Spinal cord (tissue), 9 donors: ENCODE measurements at regions not wholly inside any gene's neighbourhood (a gene's known extent, or its start where the extent isn't known, plus 50 kb on each side); places are given as distances from the start of the nearest gene placed in this dataset.

Experiments
- DNase-seq, 6 donors: peaks; one replicate each; pipeline versions ENCODE4 v3.0.0 to v3.0.0-alpha.2; 2013 to 2015; ENCODE audit warnings: low spot score in 6 of 6, low read depth in 4 of 6
- H3K27ac ChIP-seq: one replicate; pipeline ENCODE4 v1.5.1; 2013; ENCODE audit warnings: low read depth, low read length, control low read depth
- H3K27me3 ChIP-seq: one replicate; pipeline ENCODE4 v1.6.1; 2013; ENCODE audit warnings: low read length; ENCODE audit not compliant: control insufficient read depth, insufficient read depth
- H3K36me3 ChIP-seq: one replicate; pipeline ENCODE4 v1.6.1; 2013; ENCODE audit warnings: low read length; ENCODE audit not compliant: control insufficient read depth, insufficient read depth
- H3K4me1 ChIP-seq: one replicate; pipeline ENCODE4 v1.6.1; 2013; ENCODE audit warnings: low read length; ENCODE audit not compliant: control insufficient read depth, insufficient read depth
- H3K4me3 ChIP-seq: one replicate; pipeline ENCODE4 v1.5.1; 2013; ENCODE audit warnings: low read depth, low read length, control low read depth
- H3K9me3 ChIP-seq: one replicate; pipeline ENCODE4 v1.6.1; 2013; ENCODE audit warnings: low read length; ENCODE audit not compliant: control insufficient read depth, insufficient read depth
- WGBS: methylation state at CpG from one replicate; pipeline ENCODE4 v1.1.5; 2013; ENCODE audit warnings: missing lambda C conversion rate; ENCODE audit not compliant: insufficient coverage; 5-methylcytosine and 5-hydroxymethylcytosine counted together
- donor health status: healthy.

DNA sequence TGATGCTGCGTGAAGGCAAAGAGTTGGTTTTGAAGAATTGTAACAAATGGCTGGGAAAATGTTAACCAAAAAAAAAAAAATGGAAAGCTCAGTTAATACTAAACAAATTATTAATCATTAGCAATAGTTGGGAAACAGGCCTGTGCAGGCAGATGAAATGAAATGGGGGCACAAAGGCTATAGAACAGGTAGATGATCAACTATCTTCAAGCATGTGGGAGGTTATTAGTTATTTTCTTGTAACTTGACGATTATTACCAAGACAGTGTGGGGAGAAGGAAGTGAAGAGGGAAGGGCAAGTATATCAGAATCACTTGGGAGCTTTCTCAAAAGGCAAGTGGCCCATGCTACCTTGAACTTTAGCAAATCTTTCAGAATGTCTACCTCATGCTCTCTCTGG lies 351.9 kb downstream of the BCOR start:
- H3K36me3 ChIP-seq, result no peaks in the 10 kb centered on the region
- WGBS, result 80% methylated on average over 1 of the region's 2 CpGs

DNA sequence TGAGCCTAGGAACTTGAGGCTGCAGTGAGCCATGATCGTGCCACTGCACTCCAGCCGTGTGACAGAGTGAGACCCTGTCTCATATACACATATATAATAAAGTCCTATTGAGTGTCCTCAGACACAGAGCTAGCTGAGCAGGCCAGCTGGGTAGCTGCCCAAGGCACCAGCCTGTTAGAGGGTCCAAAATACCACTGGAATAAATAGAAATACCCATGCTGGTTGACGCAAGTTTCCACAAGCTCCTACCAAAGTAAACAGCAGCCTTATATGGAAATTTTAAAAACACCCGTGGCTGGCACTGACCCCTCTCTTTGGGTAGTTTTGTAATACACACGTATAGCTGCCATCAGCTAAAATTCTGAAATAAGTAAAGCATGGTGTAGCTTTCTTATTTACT lies 348.6 kb downstream of the BCOR start:
- H3K9me3 ChIP-seq, result no peaks in the 10 kb centered on the region
- peaks cover 3% of the 10 kb centered on the region for H3K4me1 ChIP-seq
- no peak for DNase-seq
- H3K4me3 ChIP-seq, result no peak overlapping the region
- no CpG with 5 or more reads among the region's 5 CpGs for WGBS
- H3K36me3 ChIP-seq, result no peaks in the 10 kb centered on the region
- no peak overlapping the region for H3K27ac ChIP-seq
- H3K27me3 ChIP-seq, result peaks cover 5% of the 10 kb centered on the region

More for the DNA sequence above, 351.9 kb downstream of the BCOR start:
- Histone ChIP-seq H3K4me3 (no peak overlapping the region), H3K27me3 (peaks cover 9% of the 10 kb centered on the region), H3K9me3 (no peaks in the 10 kb centered on the region), H3K4me1 (peaks cover 3% of the 10 kb centered on the region), H3K27ac (no peak overlapping the region)
- no peak for DNase-seq

DNA sequence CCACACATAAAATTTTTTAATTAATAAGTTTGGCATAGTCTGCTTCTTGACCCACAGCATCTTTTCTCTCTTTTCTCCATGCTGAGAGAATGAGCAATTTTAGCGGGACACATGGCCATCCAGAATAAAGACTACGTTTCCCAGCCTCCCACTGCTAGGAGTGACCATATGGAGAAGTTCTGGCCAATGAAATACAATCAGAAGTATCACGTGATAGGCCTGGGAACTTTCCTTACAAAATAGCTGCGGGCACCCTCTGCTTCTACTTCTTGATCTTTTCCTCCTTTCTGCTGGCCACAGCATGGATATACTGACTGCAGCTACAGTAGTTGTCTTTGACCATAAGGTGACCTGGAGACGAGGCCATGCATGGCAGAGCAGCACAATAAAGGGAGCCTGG lies 348.0 kb downstream of the BCOR start:
- whole genome bisulfite sequencing, result 61% methylated on average over 4 of the region's 5 CpGs
- H3K27me3 ChIP-seq, result peaks cover 5% of the 10 kb centered on the region
- no peaks in the 10 kb centered on the region for H3K36me3 ChIP-seq
- no peaks in the 10 kb centered on the region for H3K9me3 ChIP-seq
- no peak for DNase-seq
- peaks cover 4% of the 10 kb centered on the region for H3K4me1 ChIP-seq
- no peak overlapping the region for H3K4me3 ChIP-seq
- no peak overlapping the region for H3K27ac ChIP-seq

DNA sequence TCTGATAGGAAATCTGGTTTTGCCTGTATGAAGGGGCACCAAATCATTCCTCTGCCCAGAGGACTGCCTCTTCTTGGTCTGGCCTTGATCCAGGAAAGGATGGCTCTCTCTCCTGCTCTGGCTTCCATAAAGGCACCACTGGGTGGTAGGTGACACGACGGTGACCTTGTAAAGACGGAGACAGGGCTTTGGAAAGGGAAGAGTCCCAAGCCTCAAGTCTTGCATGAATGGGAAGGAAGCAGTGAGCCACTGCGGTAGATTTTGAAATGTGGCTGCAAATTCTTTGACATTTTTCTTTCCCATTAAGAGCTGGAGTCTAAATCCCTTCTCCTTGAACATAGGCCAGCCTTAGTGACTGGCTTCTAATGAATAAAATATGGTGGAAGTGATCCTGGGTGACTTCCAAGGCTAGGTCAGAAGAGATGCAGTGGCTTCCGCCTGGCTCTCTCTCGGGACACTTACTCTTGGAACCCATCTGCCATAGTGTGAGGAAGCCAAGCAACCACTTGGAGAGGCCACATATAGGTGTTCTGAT lies 347.4 kb downstream of the BCOR start:
- H3K36me3 ChIP-seq, result no peaks in the 10 kb centered on the region
- H3K4me3 ChIP-seq, result no peak overlapping the region
- no peaks in the 10 kb centered on the region for H3K9me3 ChIP-seq
- H3K4me1 ChIP-seq, result peaks cover 10% of the 10 kb centered on the region
- H3K27me3 ChIP-seq, result peaks cover 5% of the 10 kb centered on the region
- DNase-seq, result no peak
- H3K27ac ChIP-seq, result no peak overlapping the region
- 87% methylated on average over 5 of the region's 6 CpGs for WGBS

DNA sequence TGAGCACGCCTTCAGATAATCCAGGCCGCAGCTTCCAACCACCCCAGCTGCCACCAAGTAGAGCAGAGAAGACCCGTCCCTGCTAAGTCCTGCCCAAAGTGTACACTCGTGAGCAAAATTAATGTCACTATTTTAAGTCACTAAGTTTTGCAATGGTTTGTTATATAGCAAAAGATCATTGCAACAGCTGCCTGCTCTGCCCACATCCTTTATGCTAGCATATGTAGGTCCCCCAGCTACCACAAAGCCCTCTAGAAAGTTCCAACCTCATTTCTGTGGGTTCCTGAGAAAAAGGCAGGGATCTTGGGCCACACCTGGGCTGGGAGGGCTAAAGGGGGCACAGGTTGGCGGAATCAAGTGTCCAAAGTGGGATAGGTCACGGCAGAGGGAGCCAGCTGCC lies 346.9 kb downstream of the BCOR start:
- Histone ChIP-seq H3K27ac (no peak overlapping the region), H3K36me3 (no peaks in the 10 kb centered on the region), H3K4me1 (peaks cover 15% of the 10 kb centered on the region), H3K27me3 (peaks cover 5% of the 10 kb centered on the region), H3K9me3 (no peaks in the 10 kb centered on the region), H3K4me3 (no peak overlapping the region)
- WGBS, result 93% methylated on average over 4 of the region's 6 CpGs
- no peak for DNase-seq

DNA sequence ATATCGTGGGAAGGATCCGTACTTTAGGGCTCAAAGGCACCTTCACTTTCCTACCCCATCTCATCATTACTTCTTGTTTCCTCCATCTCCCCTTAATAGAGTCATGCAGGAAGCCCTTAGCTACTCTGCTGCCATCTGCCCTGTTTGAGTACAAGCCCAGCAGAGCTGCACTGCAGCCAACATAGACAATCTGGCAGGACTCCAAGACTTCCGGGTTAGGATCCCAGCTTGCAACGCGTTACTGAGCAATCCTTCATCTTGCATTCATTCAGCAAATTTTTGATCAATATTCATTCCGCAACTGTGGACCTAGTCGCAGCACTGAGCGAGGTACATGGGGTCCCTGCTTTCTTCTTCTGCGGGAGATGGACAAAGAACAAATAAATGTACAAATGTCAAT lies 344.9 kb downstream of the BCOR start:
- DNase-seq, result peak in 2 of 6 donors; percentile 67 to 86

DNA sequence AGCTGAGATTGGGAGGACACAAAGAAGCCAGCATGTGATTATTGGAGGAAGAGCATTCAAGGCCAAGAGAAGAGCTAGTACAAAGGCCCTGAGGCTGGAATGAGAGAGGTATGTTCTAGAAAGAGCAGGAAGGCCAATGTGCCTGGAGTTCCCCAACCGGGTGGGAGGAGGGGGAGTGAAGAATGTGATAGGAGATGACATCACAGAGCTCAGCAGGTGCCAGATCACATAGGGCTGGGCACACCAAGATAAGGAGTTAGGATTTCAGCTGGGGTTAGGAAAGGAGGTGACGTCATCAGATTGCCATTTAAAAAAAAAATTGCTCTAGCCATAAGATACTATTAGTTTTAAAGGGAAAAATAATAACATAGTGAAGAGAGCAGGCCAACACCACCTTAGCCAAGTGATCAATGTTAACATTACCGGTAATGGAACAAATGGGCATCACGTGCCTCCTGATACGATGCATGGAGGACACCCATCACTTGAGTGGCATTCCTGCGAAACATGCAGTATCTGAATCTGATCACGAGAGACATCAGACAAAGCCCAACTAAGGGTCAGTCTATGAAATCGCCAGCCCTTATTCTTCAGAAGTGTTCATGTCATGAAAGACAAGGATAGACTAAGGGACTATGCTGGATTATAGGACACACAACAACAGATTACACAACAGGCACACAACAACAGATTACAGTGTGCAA lies 344.3 kb downstream of the BCOR start:
- H3K9me3 ChIP-seq, result no peaks in the 10 kb centered on the region
- DNase-seq, result no peak
- H3K27me3 ChIP-seq, result peaks cover 1% of the 10 kb centered on the region
- no peak overlapping the region for H3K4me3 ChIP-seq
- 84% methylated on average over 6 of the region's 8 CpGs for WGBS
- no peak overlapping the region for H3K27ac ChIP-seq
- H3K36me3 ChIP-seq, result no peaks in the 10 kb centered on the region
- peaks cover 19% of the 10 kb centered on the region for H3K4me1 ChIP-seq

More for the DNA sequence above, 344.9 kb downstream of the BCOR start:
- WGBS, result 78% methylated on average over 8 of the region's 9 CpGs
- Histone ChIP-seq H3K36me3 (no peaks in the 10 kb centered on the region), H3K4me1 (peaks cover 19% of the 10 kb centered on the region), H3K9me3 (no peaks in the 10 kb centered on the region), H3K4me3 (no peak overlapping the region), H3K27me3 (no peaks in the 10 kb centered on the region), H3K27ac (no peak overlapping the region)

DNA sequence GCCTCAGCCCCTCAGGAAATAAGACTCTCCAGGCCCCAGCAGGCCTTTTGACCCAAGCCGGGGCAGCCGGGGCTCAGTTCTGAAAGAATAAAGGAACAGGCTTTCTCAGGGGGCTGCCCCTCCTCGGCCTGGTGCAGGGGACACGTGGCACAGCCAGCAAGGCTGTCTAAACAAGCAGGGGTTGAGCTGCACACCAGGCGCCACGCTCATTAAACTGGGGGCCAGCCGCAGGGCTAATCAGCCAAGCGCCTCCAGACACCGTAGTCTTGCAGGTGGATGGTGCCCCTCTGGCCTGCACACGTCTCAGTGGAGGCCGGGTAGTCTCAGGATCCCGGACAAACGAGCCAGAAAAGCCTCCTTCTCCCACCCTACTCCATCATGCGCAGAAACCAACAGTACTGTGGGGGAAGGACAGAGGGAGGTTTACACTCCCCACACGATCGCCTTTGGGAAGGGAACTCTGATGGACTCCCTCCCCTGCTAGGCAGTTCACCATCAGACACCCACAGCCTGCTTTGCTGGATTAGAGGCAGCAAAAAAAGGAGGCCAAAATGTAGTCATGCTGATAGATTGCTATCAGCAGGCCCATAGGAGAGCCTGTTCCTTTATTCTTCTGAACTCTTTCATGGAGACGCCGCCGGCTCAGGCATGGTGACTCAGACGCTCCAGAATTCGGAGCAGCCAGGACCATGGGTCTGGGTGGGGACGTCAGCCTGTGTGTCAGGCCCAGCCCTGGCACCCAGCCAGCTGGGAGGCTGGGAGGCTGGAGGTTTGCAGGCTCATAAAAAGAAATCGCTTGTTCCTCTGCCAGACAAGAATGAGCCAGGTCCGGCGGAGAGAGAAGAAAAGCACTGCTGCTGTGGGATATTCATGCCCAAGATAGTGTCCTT lies 342.4 kb downstream of the BCOR start:
- DNase-seq, result peak in 2 of 6 donors; percentile 78 to 81
- Histone ChIP-seq H3K4me1 (peaks cover 35% of the 10 kb centered on the region), H3K36me3 (no peaks in the 10 kb centered on the region), H3K4me3 (no peak overlapping the region), H3K27ac (peak overlapping the region; percentile 81), H3K9me3 (no peaks in the 10 kb centered on the region), H3K27me3 (peaks cover 11% of the 10 kb centered on the region)
- 53% methylated on average over 18 of the region's 25 CpGs for WGBS

DNA sequence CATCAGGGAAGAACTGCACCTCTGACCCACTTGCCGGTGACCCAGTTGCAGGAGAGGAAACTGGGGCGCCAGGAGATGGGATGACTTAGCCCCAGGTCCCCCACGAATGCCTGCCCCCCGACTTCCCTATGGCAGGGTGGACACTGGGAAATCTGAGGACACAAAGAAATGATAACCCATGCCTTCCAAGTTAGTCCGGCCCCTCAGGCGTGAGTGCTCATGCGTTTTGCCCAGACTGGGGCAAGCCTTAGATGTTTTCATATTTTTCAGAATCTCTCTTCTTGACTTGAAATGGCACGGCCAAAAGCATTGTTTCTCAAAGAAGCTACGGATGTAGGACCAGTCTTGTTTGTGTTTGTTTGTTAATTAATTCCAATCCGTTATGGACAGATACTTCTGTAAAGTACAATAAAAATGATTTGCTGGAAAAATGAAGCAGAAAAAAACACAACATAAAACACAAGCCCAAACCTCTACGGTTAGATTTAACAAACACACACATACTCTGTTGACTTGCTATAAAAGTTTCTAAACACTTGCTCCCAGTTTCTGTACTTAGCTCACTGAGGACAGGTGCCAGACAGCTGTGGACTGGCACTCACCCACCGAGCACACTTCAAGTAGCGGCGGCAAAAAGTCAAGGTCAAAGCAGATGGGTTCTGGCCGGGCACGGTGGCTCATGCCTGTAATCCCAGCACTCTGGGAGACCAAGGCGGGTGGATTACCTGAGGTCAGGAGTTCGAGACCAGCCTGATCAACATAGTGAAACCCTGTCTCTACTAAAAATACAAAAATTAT lies 341.5 kb downstream of the BCOR start:
- H3K27me3 ChIP-seq, result peaks cover 11% of the 10 kb centered on the region
- H3K36me3 ChIP-seq, result no peaks in the 10 kb centered on the region
- DNase-seq, result no peak
- no peaks in the 10 kb centered on the region for H3K9me3 ChIP-seq
- H3K4me3 ChIP-seq, result no peak overlapping the region
- peaks cover 36% of the 10 kb centered on the region for H3K4me1 ChIP-seq
- WGBS, result 62% methylated on average over 12 of the region's 18 CpGs
- H3K27ac ChIP-seq, result peak overlapping the region; percentile 81
